A673 (cell line): ENCODE measurements at regions not wholly inside any gene's neighbourhood (a gene's known extent, or its start where the extent isn't known, plus 50 kb on each side); places are given as distances from the start of the nearest gene placed in this dataset.

Experiments
- EZH2 ChIP-seq: fragments of 200-600 bp; sonication (generic); IDR thresholded peaks from 2 replicates; pipeline ENCODE4 v1.6.1; 2017; ENCODE audit warnings: borderline replicate concordance, low read depth, mild to moderate bottlenecking, mixed read lengths, antibody characterized with exemption, low read length; ENCODE audit not compliant: poor library complexity, severe bottlenecking
- TF ChIP-seq, protein P1 (sequence below): fragments of 300-800, 200-600 bp; sonication (generic); conservative IDR thresholded peaks from 2 replicates; pipeline ENCODE4 v1.5.1; 2017; ENCODE audit warnings: low read depth, mild to moderate bottlenecking, antibody characterized with exemption, low read length, moderate library complexity, mixed read lengths

DNA sequence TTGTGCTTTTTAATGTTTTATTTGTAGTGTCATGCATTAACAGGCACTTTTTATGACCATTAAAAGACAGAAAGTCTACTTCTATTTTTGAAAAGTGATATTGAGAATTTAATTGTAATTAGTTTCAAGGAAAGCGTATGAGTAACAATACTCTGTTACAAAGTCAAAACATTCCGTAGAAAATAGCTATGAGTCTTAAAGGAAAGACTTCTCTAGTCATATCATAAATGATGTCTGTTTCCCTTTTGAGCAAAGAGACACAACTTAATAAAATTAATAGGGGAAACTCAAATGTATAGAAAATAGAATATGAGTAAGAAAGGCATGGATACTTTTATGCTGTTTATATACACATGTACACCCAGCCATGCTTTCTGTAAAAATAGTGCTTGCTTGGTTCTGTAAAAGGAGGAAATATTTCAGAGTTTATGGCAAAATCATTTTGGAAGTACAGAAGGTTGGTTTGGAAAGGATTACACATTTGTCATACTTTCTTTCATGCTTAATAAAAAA lies 107.8 kb upstream of the AHI1 start:
- TF ChIP-seq, protein P1, sequence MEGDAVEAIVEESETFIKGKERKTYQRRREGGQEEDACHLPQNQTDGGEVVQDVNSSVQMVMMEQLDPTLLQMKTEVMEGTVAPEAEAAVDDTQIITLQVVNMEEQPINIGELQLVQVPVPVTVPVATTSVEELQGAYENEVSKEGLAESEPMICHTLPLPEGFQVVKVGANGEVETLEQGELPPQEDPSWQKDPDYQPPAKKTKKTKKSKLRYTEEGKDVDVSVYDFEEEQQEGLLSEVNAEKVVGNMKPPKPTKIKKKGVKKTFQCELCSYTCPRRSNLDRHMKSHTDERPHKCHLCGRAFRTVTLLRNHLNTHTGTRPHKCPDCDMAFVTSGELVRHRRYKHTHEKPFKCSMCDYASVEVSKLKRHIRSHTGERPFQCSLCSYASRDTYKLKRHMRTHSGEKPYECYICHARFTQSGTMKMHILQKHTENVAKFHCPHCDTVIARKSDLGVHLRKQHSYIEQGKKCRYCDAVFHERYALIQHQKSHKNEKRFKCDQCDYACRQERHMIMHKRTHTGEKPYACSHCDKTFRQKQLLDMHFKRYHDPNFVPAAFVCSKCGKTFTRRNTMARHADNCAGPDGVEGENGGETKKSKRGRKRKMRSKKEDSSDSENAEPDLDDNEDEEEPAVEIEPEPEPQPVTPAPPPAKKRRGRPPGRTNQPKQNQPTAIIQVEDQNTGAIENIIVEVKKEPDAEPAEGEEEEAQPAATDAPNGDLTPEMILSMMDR, result no peak
- no peak for TF ChIP-seq EZH2
